AG10803 (cell line): ENCODE measurements at regions not wholly inside any gene's neighbourhood (a gene's known extent, or its start where the extent isn't known, plus 50 kb on each side); places are given as distances from the start of the nearest gene placed in this dataset.
"Not testable (repeated sequence)": the region's sequence is repeated elsewhere in the genome, so short reads cannot be mapped to it uniquely, and the experiment has no call there.

Experiments used
- DNase-seq: peaks from one replicate; pipeline ENCODE4 v3.0.0; 2010; ENCODE audit warnings: low read depth
- H3K4me3 ChIP-seq: 2 replicates; pipeline ENCODE4 v1.5.1; 2011; ENCODE audit warnings: mild to moderate bottlenecking, low read length, control low read depth
- CTCF ChIP-seq: conservative IDR thresholded peaks from 2 replicates; pipeline ENCODE4 v1.5.1; 2011; ENCODE audit warnings: mild to moderate bottlenecking, low read length, control low read depth, inconsistent platforms

- DNase-seq, result no peak
- TF ChIP-seq CTCF, result no peak
- H3K4me3 ChIP-seq, result no peak overlapping the region
Observed at GRCh38 chr4:57314636-57315035, 204.5 kb upstream of the IGFBP7 start.

GRCh38 chr4:57312296-57312695 is 202.1 kb upstream of the IGFBP7 start:
- TF ChIP-seq CTCF, result no peak
- no peak overlapping the region for H3K4me3 ChIP-seq
- no peak for DNase-seq

DNA sequence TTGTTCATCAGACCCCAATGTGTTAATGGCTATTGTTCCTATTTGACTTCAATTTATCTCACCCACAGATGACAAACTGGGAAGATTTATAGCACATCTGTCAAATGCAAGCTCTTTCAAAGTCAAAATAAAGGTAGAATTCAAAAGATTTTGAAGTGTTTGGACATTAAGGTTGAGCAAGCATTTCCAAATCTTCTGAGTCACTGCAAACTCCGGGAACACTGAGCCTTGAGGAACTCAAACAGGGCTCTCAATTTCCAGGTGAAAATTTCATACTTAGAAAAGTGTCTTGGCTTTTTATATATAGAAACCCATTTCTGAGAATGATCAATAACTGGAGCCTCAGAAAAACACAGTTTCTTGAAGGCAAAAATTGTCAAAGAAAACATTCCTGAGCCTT is 199.5 kb upstream of the IGFBP7 start:
- no peak for TF ChIP-seq CTCF

DNA sequence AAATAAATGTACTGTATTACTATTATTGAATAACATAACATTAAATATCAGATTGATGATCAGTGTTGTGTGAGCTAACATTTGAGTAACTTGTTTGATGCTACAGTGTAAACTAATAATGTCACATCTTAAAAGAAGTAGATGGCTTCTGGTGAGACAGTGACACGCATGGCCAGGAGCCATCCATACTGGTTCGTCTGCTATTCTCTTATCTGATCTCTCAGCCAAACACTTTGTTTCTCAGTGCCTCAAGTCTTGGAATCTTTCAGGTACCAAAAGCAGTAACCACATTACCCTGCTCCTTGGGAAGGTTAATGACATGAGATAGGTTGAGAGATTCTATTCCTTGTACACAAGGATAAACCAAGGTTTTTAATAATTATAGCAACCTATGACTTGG is 198.1 kb upstream of the IGFBP7 start:
- H3K4me3 ChIP-seq, result no peak overlapping the region
- TF ChIP-seq CTCF, result no peak
- DNase-seq, result no peak

More for the DNA sequence above, 199.5 kb upstream of the IGFBP7 start:
- no peak overlapping the region for H3K4me3 ChIP-seq
- DNase-seq, result no peak

DNA sequence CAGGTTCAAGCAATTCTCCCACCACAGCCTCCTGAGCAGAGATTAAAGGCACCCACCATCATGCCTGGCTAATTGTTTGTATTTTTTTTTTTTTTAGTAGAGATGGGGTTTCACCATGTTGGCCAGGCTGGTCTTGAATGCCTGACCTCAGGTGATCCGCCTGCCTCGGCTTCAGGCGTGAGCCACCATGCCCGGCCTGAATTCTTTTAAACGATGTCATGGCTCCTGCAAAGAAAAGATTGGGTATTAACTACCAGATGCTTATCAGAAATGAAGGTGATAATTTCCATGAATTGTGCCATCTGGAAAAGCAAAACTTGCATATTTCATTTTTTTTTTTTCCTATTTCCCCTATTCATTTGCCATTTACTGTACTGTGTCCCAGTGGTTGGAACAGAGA is 195.7 kb upstream of the IGFBP7 start:
- TF ChIP-seq CTCF, result no peak
- no peak for DNase-seq
- no peak overlapping the region for H3K4me3 ChIP-seq

GRCh38 chr4:57303012-57303751 is 193.0 kb upstream of the IGFBP7 start:
- H3K4me3 ChIP-seq, result no peak overlapping the region
- no peak for DNase-seq
- no peak for TF ChIP-seq CTCF

- H3K4me3 ChIP-seq, DNase-seq: not testable (repeated sequence)
Observed at GRCh38 chr4:57300300-57300699, 190.1 kb upstream of the IGFBP7 start.
